Activated CD8-positive, alpha-beta T cell treated with anti-CD3 and anti-CD28 coated beads for 36 hours (primary cell): ENCODE measurements at regions not wholly inside any gene's neighbourhood (a gene's known extent, or its start where the extent isn't known, plus 50 kb on each side); places are given as distances from the start of the nearest gene placed in this dataset.

Experiments used
- ATAC-seq: fragments of 200-7000 bp; cut with Tn5 transposase; one replicate; pipeline ENCODE4 v1.10.0; 2021; ENCODE audit warnings: mild to moderate bottlenecking, moderate library complexity
- CTCF ChIA-PET: fragments of 350-600 bp; sonication (Branson Sonifier 250); formaldehyde crosslinking; loops from one replicate; lab custom pipeline; 2021; ENCODE audit warnings: antibody characterized with exemption; lab: Charles Lee
- POLR2A ChIA-PET: fragments of 350-600 bp; sonication (Branson Sonifier 250); formaldehyde crosslinking; loops from one replicate; lab custom pipeline; 2021; ENCODE audit warnings: antibody characterized with exemption; lab: Charles Lee
- DNase-seq: peaks from one replicate; pipeline ENCODE4 v3.0.0-alpha.2; 2020
- H3K27ac Mint-ChIP-seq: one replicate; pipeline ENCODE4 v1.8.0; 2021; ENCODE audit warnings: mild to moderate bottlenecking, mixed read lengths
- H3K27me3 Mint-ChIP-seq: one replicate; pipeline ENCODE4 v1.8.0; 2021; ENCODE audit warnings: mixed read lengths
- H3K36me3 Mint-ChIP-seq: one replicate; pipeline ENCODE4 v1.8.0; 2021; ENCODE audit warnings: low read depth, mixed read lengths
- H3K4me1 Mint-ChIP-seq: one replicate; pipeline ENCODE4 v1.8.0; 2021; ENCODE audit warnings: low read depth, mixed read lengths
- H3K4me3 Mint-ChIP-seq: one replicate; pipeline ENCODE4 v1.8.0; 2021; ENCODE audit warnings: mild to moderate bottlenecking, moderate library complexity, mixed read lengths
- H3K9me3 Mint-ChIP-seq: one replicate; pipeline ENCODE4 v1.8.0; 2021; ENCODE audit warnings: mixed read lengths
- CTCF ChIP-seq: fragments of 200-600 bp; IDR thresholded peaks from one replicate; pipeline ENCODE4 v1.8.0; 2022; ENCODE audit warnings: antibody characterized with exemption, mild to moderate bottlenecking
- intact Hi-C: fragments of 100-400 bp; cut with micrococcal nuclease; formaldehyde crosslinking; loops from one replicate; pipeline ENCODE4 v1.10.0; 2022

DNA sequence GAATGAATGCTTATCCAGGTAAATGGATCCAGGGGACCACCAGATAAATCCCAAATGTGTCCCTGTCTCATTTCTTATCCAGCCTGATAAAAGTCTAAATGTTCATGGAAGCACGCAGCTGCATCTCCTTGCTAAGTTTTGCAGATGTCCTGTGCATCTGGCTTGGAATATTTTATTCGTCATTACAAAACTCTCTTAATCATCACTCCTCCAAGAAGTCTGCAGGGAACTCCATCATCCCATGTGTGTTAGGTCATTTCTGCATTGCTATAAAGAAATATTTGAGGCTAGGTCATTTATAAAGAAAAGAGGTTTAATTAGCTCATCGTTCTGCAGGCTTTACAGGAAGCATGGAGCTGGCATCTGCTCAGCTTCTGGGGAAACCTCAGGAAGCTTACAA is 297.2 kb downstream of the HS3ST1 start:
- no peak overlapping the region for H3K4me3 Mint-ChIP-seq
- H3K36me3 Mint-ChIP-seq, result no peaks in the 10 kb centered on the region
- ChIA-PET CTCF (no interaction called here), POLR2A (no interaction called here)
- no peak overlapping the region for H3K27ac Mint-ChIP-seq
- ATAC-seq, result no peak
- no peak for TF ChIP-seq CTCF
- H3K9me3 Mint-ChIP-seq, result peaks cover 4% of the 10 kb centered on the region
- intact Hi-C loops, result no loop called here
- no peaks in the 10 kb centered on the region for H3K4me1 Mint-ChIP-seq
- no peak for DNase-seq
- H3K27me3 Mint-ChIP-seq, result no peaks in the 10 kb centered on the region

DNA sequence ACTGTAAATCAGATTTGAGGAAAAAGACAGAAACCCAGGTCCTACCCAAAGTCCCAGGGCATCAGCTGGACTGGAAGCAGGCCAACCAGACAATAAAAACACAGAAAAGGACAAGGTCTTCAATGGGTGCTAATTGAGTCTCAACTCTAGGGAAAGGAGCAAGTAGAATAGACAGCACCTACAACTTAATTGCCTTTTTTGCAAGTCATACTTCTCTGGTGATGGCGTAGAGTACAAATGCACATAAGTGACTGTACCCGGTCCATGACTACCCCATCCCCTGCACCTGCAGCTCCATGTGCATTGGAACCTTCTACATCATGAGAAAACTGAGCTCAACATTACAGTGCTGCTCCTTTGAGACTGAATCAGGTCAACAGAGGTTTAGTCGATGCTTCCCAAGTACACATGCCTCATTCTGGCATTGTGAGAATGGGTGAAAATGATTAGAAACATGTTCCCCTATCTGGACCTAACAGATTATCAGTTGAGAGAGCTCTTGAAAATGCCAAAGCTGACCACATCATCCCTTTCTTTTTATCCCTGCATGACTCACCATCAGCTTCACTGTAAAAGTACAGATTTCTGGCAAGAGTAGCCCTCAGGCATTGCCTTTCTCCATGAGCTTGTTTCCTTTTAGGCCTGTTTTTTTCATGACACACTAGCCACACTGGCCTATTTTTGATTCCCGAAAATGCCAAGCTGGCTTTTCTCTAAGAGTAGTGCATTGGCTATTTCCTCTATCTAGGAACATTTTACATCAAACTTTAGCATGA is 298.3 kb downstream of the HS3ST1 start:
- CTCF ChIA-PET, result no interaction called here
- H3K27ac Mint-ChIP-seq, result no peak overlapping the region
- intact Hi-C loops, result no loop called here
- TF ChIP-seq CTCF, result no peak
- H3K4me3 Mint-ChIP-seq, result no peak overlapping the region
- H3K36me3 Mint-ChIP-seq, result no peaks in the 10 kb centered on the region
- peaks cover 4% of the 10 kb centered on the region for H3K9me3 Mint-ChIP-seq
- no peak for ATAC-seq
- DNase-seq, result no peak
- no peaks in the 10 kb centered on the region for H3K27me3 Mint-ChIP-seq
- POLR2A ChIA-PET, result no interaction called here
- no peaks in the 10 kb centered on the region for H3K4me1 Mint-ChIP-seq

- POLR2A ChIA-PET, result no interaction called here
- ATAC-seq, result no peak
- H3K4me1 Mint-ChIP-seq, result no peaks in the 10 kb centered on the region
Measured at GRCh38 chr4:11120435-11120834, 308.3 kb downstream of the HS3ST1 start.

GRCh38 chr4:11119474-11119873 is 309.2 kb downstream of the HS3ST1 start:
- Mint-ChIP-seq H3K36me3 (no peaks in the 10 kb centered on the region), H3K27me3 (peaks cover 1% of the 10 kb centered on the region), H3K4me3 (no peak overlapping the region), H3K4me1 (no peaks in the 10 kb centered on the region), H3K9me3 (no peaks in the 10 kb centered on the region), H3K27ac (no peak overlapping the region)
- ChIA-PET POLR2A (no interaction called here), CTCF (no interaction called here)
- TF ChIP-seq CTCF, result no peak
- ATAC-seq (no peak), DNase-seq (no peak)
- intact Hi-C loops, result no loop called here

More at GRCh38 chr4:11120435-11120834, 308.3 kb downstream of the HS3ST1 start:
- CTCF ChIA-PET, result no interaction called here
- Mint-ChIP-seq H3K27ac (no peak overlapping the region), H3K4me3 (no peak overlapping the region), H3K36me3 (no peaks in the 10 kb centered on the region), H3K27me3 (peaks cover 2% of the 10 kb centered on the region), H3K9me3 (no peaks in the 10 kb centered on the region)
- no peak for DNase-seq
- TF ChIP-seq CTCF, result no peak
- intact Hi-C loops, result no loop called here

- Mint-ChIP-seq H3K4me1 (no peaks in the 10 kb centered on the region), H3K36me3 (no peaks in the 10 kb centered on the region), H3K27me3 (peaks cover 1% of the 10 kb centered on the region), H3K27ac (no peak overlapping the region), H3K4me3 (no peak overlapping the region), H3K9me3 (no peaks in the 10 kb centered on the region)
- intact Hi-C loops, result no loop called here
- no peak for TF ChIP-seq CTCF
- no peak for DNase-seq
- no peak for ATAC-seq
- ChIA-PET CTCF (no interaction called here), POLR2A (no interaction called here)
Measured at GRCh38 chr4:11118513-11118912, 310.2 kb downstream of the HS3ST1 start.
